HEK293 (cell line): ENCODE measurements at regions not wholly inside any gene's neighbourhood (a gene's known extent, or its start where the extent isn't known, plus 50 kb on each side); places are given as distances from the start of the nearest gene placed in this dataset.
"Not testable (repeated sequence)": the region's sequence is repeated elsewhere in the genome, so short reads cannot be mapped to it uniquely, and the experiment has no call there.

Source experiments
- CTCF ChIA-PET: fragments of 350-600 bp; formaldehyde crosslinking; extraction: SDS; loops from one replicate; lab custom pipeline; 2021; ENCODE audit warnings: antibody characterized with exemption; lab: Yijun Ruan, JAX
- POLR2A ChIA-PET: fragments of 300-600 bp; formaldehyde crosslinking; extraction: SDS; loops from one replicate; lab custom pipeline; 2020; ENCODE audit warnings: antibody characterized with exemption, inconsistent platforms; lab: Yijun Ruan, JAX
- H3K27ac ChIP-seq: fragments of 200-500 bp; sonication (Bioruptor generic); 2 replicates; pipeline ENCODE4 v1.5.1; 2014; ENCODE audit warnings: low read depth, low read length, control low read depth, inconsistent platforms; ENCODE audit errors: extremely low read depth
- H3K36me3 ChIP-seq, 2 experiments: fragments of 200-500 bp in 1 of 2; sonication (Bioruptor generic) in 1 of 2; 1 replicate in 1 of 2; 2 replicates in 1 of 2; pipeline ENCODE4 v1.5.1; 2014 to 2017; ENCODE audit warnings: inconsistent platforms in 2 of 2, low read length in 2 of 2; ENCODE audit not compliant: control insufficient read depth in 2 of 2, insufficient read depth in 1 of 2
- H3K4me1 ChIP-seq: fragments of 200-500 bp; sonication (Bioruptor generic); 2 replicates; pipeline ENCODE4 v1.5.1; 2014; ENCODE audit warnings: mild to moderate bottlenecking, low read length, inconsistent platforms; ENCODE audit not compliant: control insufficient read depth, insufficient read depth
- H3K4me3 ChIP-seq: 2 replicates; pipeline ENCODE4 v1.5.1; 2011; ENCODE audit warnings: low read depth, mild to moderate bottlenecking, control low read depth, low read length, moderate library complexity
- H3K9me3 ChIP-seq: fragments of 200-500 bp; sonication (Bioruptor generic); 2 replicates; pipeline ENCODE4 v1.5.1; 2014; ENCODE audit warnings: low read depth, low read length, inconsistent platforms; ENCODE audit not compliant: control insufficient read depth, insufficient read depth
- FEZF1 ChIP-seq: fragments of 450-650 bp; formaldehyde crosslinking; IDR thresholded peaks from 2 replicates; pipeline ENCODE4 v1.5.1; 2016; ENCODE audit warnings: missing biosample characterization, missing genetic modification characterization
- GLIS2 ChIP-seq: fragments of 450-650 bp; formaldehyde crosslinking; IDR thresholded peaks from 2 replicates; pipeline ENCODE4 v1.5.1; 2016; ENCODE audit warnings: missing biosample characterization, missing genetic modification characterization
- OVOL3 ChIP-seq: fragments of 450-650 bp; formaldehyde crosslinking; IDR thresholded peaks from 2 replicates; pipeline ENCODE4 v1.5.1; 2016; ENCODE audit warnings: missing biosample characterization, missing genetic modification characterization
- PRDM1 ChIP-seq: fragments of 450-650 bp; formaldehyde crosslinking; IDR thresholded peaks from 2 replicates; pipeline ENCODE4; 2016; ENCODE audit warnings: missing biosample characterization, missing genetic modification characterization
- TSHZ1 ChIP-seq: fragments of 450-650 bp; formaldehyde crosslinking; IDR thresholded peaks from 2 replicates; pipeline ENCODE4 v1.5.1; 2016; ENCODE audit warnings: missing biosample characterization, missing genetic modification characterization, borderline replicate concordance
- ZNF157 ChIP-seq: fragments of 450-650 bp; formaldehyde crosslinking; IDR thresholded peaks from 2 replicates; pipeline ENCODE4 v1.5.1; 2016; ENCODE audit warnings: missing biosample characterization, missing genetic modification characterization
- ZNF248 ChIP-seq: fragments of 450-650 bp; formaldehyde crosslinking; IDR thresholded peaks from 2 replicates; pipeline ENCODE4 v1.5.1; 2017; ENCODE audit warnings: missing biosample characterization, missing genetic modification characterization
- ZNF521 ChIP-seq: fragments of 450-650 bp; formaldehyde crosslinking; IDR thresholded peaks from 2 replicates; pipeline ENCODE4 v1.5.1; 2017; ENCODE audit warnings: missing biosample characterization, mild to moderate bottlenecking, missing genetic modification characterization
- ZNF580 ChIP-seq: fragments of 450-650 bp; formaldehyde crosslinking; IDR thresholded peaks from 2 replicates; pipeline ENCODE4 v1.5.1; 2016; ENCODE audit warnings: missing biosample characterization, missing genetic modification characterization
- ZNF624 ChIP-seq: fragments of 450-650 bp; formaldehyde crosslinking; IDR thresholded peaks from 2 replicates; pipeline ENCODE4 v1.5.1; 2017; ENCODE audit warnings: missing biosample characterization, missing genetic modification characterization
- ZNF654 ChIP-seq: fragments of 450-650 bp; formaldehyde crosslinking; IDR thresholded peaks from 2 replicates; pipeline ENCODE4 v1.5.1; 2016; ENCODE audit warnings: low read depth, missing biosample characterization, missing genetic modification characterization
- ZNF664 ChIP-seq: fragments of 450-650 bp; formaldehyde crosslinking; IDR thresholded peaks from 2 replicates; pipeline ENCODE4 v1.5.1; 2016; ENCODE audit warnings: missing biosample characterization, missing genetic modification characterization
- TF ChIP-seq, protein P1 (sequence below): fragments of 450-650 bp; formaldehyde crosslinking; IDR thresholded peaks from 2 replicates; pipeline ENCODE4 v1.5.1; 2016; ENCODE audit warnings: missing biosample characterization, missing genetic modification characterization
- TF ChIP-seq, protein P2 (sequence below): fragments of 450-650 bp; formaldehyde crosslinking; IDR thresholded peaks from 2 replicates; pipeline ENCODE4 v1.5.1; 2016; ENCODE audit warnings: missing biosample characterization, missing genetic modification characterization
- TF ChIP-seq, protein P3 (sequence below): fragments of 450-650 bp; formaldehyde crosslinking; IDR thresholded peaks from 2 replicates; pipeline ENCODE4 v1.5.1; 2016; ENCODE audit warnings: missing biosample characterization, missing genetic modification characterization
- TF ChIP-seq, protein P4 (sequence below): fragments of 450-650 bp; formaldehyde crosslinking; IDR thresholded peaks from 2 replicates; pipeline ENCODE4 v1.5.1; 2016; ENCODE audit warnings: missing biosample characterization, missing genetic modification characterization, low read depth

- CTCF ChIA-PET: no interaction called here
- TF ChIP-seq ZNF654 (peak; percentile 43; the same call in 1 of the 2 replicates), ZNF157 (no peak), PRDM1 (tag by site-specific recombination) (peak; percentile 47), OVOL3 (no peak)
- no peaks in the 10 kb centered on the region for H3K36me3 ChIP-seq
- no peaks in the 10 kb centered on the region for H3K4me1 ChIP-seq
- no peaks in the 10 kb centered on the region for H3K9me3 ChIP-seq
- H3K27ac ChIP-seq: no peak overlapping the region
- no peak overlapping the region for H3K4me3 ChIP-seq
- POLR2A ChIA-PET: no interaction called here
Measured at GRCh38 chr6:86192123-86192522, 549.4 kb upstream of the SYNCRIP start.

DNA sequence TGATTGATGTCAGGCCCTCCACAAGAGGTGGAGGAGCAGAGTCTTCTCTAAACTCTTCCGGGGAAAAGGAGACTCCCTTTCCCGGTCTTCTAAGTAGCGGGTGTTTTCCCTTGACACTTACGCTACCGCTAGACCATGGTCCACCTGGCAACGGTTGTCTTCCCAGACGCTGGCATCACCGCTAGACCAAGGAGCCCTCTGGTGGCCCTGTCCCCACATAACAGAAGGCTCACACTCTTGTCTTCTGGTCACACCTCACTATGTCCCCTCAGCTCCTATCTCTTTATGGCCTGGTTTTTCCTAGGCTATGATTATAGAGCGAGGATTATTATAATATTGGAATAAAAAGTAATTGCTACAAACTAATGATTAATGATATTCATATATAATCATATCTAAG is 532.5 kb upstream of the SYNCRIP start:
- H3K27ac ChIP-seq, H3K4me3 ChIP-seq, H3K36me3 ChIP-seq, POLR2A ChIA-PET, H3K9me3 ChIP-seq, H3K4me1 ChIP-seq: not testable (repeated sequence)
- TF ChIP-seq, protein P1, sequence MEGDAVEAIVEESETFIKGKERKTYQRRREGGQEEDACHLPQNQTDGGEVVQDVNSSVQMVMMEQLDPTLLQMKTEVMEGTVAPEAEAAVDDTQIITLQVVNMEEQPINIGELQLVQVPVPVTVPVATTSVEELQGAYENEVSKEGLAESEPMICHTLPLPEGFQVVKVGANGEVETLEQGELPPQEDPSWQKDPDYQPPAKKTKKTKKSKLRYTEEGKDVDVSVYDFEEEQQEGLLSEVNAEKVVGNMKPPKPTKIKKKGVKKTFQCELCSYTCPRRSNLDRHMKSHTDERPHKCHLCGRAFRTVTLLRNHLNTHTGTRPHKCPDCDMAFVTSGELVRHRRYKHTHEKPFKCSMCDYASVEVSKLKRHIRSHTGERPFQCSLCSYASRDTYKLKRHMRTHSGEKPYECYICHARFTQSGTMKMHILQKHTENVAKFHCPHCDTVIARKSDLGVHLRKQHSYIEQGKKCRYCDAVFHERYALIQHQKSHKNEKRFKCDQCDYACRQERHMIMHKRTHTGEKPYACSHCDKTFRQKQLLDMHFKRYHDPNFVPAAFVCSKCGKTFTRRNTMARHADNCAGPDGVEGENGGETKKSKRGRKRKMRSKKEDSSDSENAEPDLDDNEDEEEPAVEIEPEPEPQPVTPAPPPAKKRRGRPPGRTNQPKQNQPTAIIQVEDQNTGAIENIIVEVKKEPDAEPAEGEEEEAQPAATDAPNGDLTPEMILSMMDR: peak; percentile 28; the same call in 1 of the 2 replicates
- TF ChIP-seq ZNF654: peak; percentile 37
- CTCF ChIA-PET: interaction anchor here (0.7 to 2.4 kb wide), 2 partner anchors 253 to 452 kb away, joined by 3 to 7 read pairs; no protein-coding TSS in a partner anchor

GRCh38 chr6:86154852-86155251 is 512.2 kb upstream of the SYNCRIP start:
- POLR2A ChIA-PET: no interaction called here
- no peaks in the 10 kb centered on the region for H3K4me1 ChIP-seq
- H3K27ac ChIP-seq: no peak overlapping the region
- H3K9me3 ChIP-seq: no peaks in the 10 kb centered on the region
- CTCF ChIA-PET: no interaction called here
- H3K36me3 ChIP-seq: no peaks in the 10 kb centered on the region
- H3K4me3 ChIP-seq: no peak overlapping the region
- no peak for TF ChIP-seq ZNF521 (tag by site-specific recombination)
- TF ChIP-seq, protein P2, sequence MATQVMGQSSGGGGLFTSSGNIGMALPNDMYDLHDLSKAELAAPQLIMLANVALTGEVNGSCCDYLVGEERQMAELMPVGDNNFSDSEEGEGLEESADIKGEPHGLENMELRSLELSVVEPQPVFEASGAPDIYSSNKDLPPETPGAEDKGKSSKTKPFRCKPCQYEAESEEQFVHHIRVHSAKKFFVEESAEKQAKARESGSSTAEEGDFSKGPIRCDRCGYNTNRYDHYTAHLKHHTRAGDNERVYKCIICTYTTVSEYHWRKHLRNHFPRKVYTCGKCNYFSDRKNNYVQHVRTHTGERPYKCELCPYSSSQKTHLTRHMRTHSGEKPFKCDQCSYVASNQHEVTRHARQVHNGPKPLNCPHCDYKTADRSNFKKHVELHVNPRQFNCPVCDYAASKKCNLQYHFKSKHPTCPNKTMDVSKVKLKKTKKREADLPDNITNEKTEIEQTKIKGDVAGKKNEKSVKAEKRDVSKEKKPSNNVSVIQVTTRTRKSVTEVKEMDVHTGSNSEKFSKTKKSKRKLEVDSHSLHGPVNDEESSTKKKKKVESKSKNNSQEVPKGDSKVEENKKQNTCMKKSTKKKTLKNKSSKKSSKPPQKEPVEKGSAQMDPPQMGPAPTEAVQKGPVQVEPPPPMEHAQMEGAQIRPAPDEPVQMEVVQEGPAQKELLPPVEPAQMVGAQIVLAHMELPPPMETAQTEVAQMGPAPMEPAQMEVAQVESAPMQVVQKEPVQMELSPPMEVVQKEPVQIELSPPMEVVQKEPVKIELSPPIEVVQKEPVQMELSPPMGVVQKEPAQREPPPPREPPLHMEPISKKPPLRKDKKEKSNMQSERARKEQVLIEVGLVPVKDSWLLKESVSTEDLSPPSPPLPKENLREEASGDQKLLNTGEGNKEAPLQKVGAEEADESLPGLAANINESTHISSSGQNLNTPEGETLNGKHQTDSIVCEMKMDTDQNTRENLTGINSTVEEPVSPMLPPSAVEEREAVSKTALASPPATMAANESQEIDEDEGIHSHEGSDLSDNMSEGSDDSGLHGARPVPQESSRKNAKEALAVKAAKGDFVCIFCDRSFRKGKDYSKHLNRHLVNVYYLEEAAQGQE (tag by site-specific recombination): no peak
- TF ChIP-seq ZNF580 (tag by site-specific recombination): no peak
- no peak for TF ChIP-seq ZNF664 (tag by site-specific recombination)
- TF ChIP-seq, protein P3, sequence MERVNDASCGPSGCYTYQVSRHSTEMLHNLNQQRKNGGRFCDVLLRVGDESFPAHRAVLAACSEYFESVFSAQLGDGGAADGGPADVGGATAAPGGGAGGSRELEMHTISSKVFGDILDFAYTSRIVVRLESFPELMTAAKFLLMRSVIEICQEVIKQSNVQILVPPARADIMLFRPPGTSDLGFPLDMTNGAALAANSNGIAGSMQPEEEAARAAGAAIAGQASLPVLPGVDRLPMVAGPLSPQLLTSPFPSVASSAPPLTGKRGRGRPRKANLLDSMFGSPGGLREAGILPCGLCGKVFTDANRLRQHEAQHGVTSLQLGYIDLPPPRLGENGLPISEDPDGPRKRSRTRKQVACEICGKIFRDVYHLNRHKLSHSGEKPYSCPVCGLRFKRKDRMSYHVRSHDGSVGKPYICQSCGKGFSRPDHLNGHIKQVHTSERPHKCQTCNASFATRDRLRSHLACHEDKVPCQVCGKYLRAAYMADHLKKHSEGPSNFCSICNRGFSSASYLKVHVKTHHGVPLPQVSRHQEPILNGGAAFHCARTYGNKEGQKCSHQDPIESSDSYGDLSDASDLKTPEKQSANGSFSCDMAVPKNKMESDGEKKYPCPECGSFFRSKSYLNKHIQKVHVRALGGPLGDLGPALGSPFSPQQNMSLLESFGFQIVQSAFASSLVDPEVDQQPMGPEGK (tag by site-specific recombination): no peak
- no peak for TF ChIP-seq ZNF624 (tag by site-specific recombination)
- TF ChIP-seq GLIS2 (tag by site-specific recombination): no peak
- TF ChIP-seq ZNF248: no peak
- no peak for TF ChIP-seq FEZF1 (tag by site-specific recombination)
- TF ChIP-seq, protein P4, sequence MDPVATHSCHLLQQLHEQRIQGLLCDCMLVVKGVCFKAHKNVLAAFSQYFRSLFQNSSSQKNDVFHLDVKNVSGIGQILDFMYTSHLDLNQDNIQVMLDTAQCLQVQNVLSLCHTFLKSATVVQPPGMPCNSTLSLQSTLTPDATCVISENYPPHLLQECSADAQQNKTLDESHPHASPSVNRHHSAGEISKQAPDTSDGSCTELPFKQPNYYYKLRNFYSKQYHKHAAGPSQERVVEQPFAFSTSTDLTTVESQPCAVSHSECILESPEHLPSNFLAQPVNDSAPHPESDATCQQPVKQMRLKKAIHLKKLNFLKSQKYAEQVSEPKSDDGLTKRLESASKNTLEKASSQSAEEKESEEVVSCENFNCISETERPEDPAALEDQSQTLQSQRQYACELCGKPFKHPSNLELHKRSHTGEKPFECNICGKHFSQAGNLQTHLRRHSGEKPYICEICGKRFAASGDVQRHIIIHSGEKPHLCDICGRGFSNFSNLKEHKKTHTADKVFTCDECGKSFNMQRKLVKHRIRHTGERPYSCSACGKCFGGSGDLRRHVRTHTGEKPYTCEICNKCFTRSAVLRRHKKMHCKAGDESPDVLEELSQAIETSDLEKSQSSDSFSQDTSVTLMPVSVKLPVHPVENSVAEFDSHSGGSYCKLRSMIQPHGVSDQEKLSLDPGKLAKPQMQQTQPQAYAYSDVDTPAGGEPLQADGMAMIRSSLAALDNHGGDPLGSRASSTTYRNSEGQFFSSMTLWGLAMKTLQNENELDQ (tag by site-specific recombination): no peak
- TF ChIP-seq TSHZ1: no peak
